Uterus (tissue), 2 donors: ENCODE measurements at regions not wholly inside any gene's neighbourhood (a gene's known extent, or its start where the extent isn't known, plus 50 kb on each side); places are given as distances from the start of the nearest gene placed in this dataset.

Experiments used
- POLR2A ChIP-seq, 2 donors: fragments of 450-650 bp; IDR thresholded peaks; one replicate each; pipeline ENCODE4 v1.6.1; 2016; ENCODE audit warnings: antibody characterized with exemption in 2 of 2, mild to moderate bottlenecking in 1 of 2, moderate library complexity in 1 of 2
- TF ChIP-seq, protein P1 (sequence below), 4 experiments: fragments of 200-600 bp in 2 of 4; fragments of 450-650 bp in 2 of 4; sonication (generic) in 2 of 4; IDR thresholded peaks; one replicate each; pipeline ENCODE4 v1.5.1; 2016 to 2019; ENCODE audit warnings: antibody characterized with exemption in 4 of 4, mild to moderate bottlenecking in 2 of 4, moderate library complexity in 1 of 4

- TF ChIP-seq, protein P1, sequence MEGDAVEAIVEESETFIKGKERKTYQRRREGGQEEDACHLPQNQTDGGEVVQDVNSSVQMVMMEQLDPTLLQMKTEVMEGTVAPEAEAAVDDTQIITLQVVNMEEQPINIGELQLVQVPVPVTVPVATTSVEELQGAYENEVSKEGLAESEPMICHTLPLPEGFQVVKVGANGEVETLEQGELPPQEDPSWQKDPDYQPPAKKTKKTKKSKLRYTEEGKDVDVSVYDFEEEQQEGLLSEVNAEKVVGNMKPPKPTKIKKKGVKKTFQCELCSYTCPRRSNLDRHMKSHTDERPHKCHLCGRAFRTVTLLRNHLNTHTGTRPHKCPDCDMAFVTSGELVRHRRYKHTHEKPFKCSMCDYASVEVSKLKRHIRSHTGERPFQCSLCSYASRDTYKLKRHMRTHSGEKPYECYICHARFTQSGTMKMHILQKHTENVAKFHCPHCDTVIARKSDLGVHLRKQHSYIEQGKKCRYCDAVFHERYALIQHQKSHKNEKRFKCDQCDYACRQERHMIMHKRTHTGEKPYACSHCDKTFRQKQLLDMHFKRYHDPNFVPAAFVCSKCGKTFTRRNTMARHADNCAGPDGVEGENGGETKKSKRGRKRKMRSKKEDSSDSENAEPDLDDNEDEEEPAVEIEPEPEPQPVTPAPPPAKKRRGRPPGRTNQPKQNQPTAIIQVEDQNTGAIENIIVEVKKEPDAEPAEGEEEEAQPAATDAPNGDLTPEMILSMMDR (IDR thresholded peaks at IDR 0.05) = no peak
- TF ChIP-seq POLR2A (IDR thresholded peaks at IDR 0.05) = no peak
These were observed 130.5 kb upstream of the SLITRK2 start for GRCh38 chrX:145687146-145687545.
